Right renal cortex interstitium (tissue), 3 donors: ENCODE measurements at regions not wholly inside any gene's neighbourhood (a gene's known extent, or its start where the extent isn't known, plus 50 kb on each side); places are given as distances from the start of the nearest gene placed in this dataset.

Source experiments
- DNase-seq, 3 donors: peaks; one replicate each; pipeline ENCODE4 v3.0.0-alpha.2; 2013; ENCODE audit warnings: low read depth in 3 of 3, low spot score in 2 of 3

DNA sequence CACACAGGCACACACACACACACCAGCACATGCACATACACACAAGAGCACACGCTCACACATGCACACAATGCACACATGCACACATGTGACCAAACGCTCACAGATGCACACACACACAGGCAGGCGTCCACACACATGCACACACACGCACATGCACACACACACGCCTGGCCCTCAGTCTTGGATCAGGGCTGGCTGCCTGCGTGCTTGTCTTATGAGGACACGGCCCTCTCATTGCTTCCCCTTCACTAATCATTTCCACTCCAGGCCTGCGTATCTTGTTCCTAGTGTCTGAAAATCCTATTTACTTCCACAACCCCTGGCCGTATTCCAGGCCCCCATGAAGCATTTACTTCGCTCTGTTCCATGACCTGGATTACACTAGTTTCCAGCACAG, 740.5 kb downstream of the BRD1 start:
- DNase-seq = no peak

- DNase-seq = no peak
These were observed 741.0 kb downstream of the BRD1 start for GRCh38 chr22:49086606-49087157.

DNA sequence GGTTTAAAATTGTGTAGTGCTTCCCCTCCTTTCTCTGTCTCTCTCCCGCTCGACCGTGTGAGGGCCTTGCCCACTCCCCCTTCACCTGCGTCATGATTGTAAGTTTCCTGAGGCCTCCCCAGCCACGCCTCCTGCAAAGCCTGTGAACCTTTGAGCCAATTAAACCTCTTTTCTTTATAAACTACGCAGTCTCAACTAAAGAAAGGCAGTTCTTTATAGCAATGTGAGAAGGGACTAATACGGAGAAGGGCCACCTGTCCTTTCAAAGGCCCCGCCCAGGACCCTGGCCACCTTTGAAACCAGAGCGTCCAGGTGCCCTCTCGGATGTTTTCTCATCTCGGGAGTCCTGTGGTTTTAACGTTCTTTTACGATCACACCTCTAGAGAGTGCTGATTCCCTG, 741.5 kb downstream of the BRD1 start:
- no peak for DNase-seq

DNA sequence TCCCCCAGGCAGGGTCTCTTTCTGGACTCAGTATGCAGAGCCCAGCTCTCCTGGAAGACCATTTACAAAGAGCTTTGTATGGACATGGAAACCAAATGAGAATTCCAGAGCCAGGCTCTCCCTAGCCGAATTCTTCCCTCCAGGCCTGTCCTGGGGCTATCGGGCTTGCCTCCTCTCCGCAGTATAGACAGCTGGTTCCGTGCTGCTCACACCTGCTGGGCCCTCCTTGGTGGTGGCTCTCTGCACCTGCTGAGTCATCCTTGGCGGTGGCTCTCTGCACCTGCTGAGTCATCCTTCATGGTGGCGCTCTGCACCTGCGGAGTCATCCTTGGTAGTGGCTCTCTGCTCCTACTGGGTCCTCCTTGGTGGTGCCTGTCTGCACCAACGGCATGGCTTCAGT, 743.5 kb downstream of the BRD1 start:
- DNase-seq = no peak

GRCh38 chr22:49083607-49084006, 744.1 kb downstream of the BRD1 start:
- no peak for DNase-seq

DNA sequence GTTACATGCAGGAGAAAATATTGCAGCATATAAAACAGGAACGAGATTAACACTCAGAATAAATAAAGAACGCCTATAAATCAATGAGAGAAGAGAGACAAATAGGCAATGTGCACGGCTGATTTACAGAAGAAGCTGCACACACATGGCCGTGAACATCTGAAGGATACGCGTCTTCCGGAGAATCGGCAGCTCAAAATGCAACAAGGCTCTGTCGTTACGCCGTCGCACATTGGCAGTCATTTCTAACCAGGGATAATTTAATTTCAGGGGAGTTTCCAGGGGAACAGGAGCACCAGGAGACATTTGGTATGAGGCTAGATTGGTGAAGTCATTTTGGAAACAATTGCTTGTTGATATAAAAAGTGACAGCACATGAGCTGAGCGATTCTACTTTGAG, 745.2 kb downstream of the BRD1 start:
- no peak for DNase-seq

DNA sequence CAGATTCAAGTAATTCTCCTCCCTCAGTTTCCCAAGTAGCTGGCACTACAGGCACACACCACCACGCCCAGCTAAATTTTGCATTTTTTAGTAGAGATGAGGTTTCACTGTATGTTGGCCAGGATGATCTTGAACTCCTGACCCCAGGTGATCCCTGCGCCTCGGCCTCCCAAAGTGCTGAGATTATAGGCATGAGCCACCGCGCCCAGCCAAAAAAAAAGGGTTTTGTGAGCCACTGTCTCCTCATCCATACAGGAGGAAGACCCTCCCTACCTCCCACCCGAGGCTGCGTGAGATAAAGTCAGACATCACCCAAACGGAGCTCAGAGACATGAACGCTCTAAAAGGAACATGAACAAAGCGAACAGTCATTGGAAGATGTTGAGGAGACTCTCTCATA, 745.7 kb downstream of the BRD1 start:
- DNase-seq = no peak

GRCh38 chr22:49081261-49081666, 746.4 kb downstream of the BRD1 start:
- DNase-seq = no peak

- no peak for DNase-seq
These were observed 747.0 kb downstream of the BRD1 start for GRCh38 chr22:49080631-49081030.

DNA sequence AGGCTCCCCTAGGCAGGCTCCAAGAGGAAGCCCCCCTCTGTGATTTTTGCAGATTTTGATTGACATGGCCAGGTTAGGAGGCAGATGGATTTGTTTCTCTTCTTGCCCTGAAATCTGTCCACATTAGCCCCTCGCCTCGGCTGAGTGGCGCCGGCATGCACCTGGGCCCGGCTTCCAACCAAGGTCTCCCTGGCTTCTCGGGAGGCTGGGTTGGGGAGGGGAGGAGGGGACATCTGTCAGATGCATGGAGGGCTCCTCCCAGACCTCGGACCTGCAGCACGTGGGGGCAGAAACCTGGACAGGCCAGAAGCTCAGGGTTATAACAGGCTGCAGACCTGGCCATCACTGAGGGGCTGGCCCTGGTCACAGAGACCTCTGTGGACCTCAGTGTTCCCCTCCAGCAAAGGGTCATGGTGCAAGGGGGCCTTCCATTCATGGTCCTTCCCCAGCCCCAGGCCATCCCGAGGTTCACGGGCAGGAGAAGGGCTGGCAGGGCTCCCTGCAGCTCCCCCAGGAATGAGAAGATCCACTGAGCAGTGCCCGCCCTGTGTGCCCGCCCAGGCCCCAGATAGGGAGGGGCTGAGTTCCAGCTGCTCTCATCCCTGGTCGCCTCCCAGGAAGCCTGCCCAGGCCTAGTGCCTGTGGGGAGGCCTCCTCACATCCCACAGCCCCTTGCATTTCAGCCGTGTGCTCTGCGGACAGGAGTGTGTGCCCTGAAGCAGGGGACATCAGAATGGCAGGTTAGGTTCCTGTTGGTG, 747.8 kb downstream of the BRD1 start:
- DNase-seq = no peak

- no peak for DNase-seq
These were observed 748.5 kb downstream of the BRD1 start for GRCh38 chr22:49079027-49079725.

- no peak for DNase-seq
These were observed 749.5 kb downstream of the BRD1 start for GRCh38 chr22:49078076-49078710.

DNA sequence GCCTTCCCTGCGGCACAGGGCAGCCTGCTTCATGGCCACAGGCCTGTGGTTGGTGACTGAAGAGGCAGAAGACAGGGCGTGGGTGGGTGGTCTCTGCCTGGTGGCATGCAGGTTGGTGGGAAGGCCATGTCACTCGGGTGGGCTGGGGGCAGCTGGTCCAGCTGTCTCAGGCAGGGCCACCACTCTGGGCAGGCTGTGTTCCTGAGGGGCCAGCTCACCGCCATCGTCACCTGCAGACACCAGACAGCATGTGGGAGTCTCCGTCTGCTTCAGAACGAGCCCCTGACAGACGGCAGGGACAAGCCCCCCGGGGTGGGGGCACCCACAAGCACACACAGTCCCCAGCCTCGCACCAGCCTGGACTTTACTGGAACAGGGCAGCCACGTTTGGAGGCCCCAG, 750.1 kb downstream of the BRD1 start:
- no peak for DNase-seq

- no peak for DNase-seq
These were observed 750.7 kb downstream of the BRD1 start for GRCh38 chr22:49077036-49077393.

GRCh38 chr22:49076300-49077035, 751.2 kb downstream of the BRD1 start:
- DNase-seq = no peak

GRCh38 chr22:49075150-49075549, 752.5 kb downstream of the BRD1 start:
- no peak for DNase-seq

DNA sequence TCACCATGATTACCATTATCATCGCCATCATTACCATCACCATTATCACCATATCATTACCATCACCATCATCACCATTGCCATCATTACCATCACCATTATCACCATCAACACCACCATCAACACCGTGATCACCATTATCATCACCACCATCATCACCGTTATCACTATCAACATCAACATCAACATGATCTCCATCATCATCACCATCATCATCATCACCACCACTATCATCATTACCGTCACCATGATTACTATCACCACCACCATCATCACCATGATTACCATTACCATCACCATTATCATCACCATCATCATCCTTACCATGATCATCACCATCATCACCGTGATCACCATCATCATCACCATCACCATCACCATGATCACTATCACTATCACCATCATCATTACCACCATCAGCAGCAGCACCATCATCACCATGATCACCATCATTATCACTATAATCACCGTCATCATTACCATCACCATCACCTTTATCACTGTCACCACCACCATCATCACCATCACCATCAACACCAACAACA, 753.7 kb downstream of the BRD1 start:
- DNase-seq = no peak

- no peak for DNase-seq
These were observed 754.6 kb downstream of the BRD1 start for GRCh38 chr22:49072996-49073645.

DNA sequence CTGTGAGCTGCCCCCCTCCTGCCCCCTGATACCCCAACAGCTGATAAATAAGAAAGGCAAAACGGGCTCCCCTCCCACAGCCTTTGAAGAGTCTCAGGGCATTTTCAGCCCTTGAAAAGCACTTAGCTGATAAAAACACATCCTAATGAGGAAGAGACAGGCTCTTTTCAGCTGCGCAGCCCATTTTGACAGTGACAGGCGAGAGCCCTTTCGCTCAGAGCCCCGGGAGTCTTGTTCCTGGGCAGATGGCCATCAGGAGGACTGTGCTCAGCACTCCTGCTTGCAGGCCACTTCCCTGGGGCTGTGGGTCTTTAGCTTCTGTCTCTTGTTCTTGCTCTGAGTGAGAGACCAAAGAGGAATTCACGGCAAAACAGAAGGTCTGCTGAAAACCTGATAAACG, 757.2 kb downstream of the BRD1 start:
- DNase-seq = no peak

- DNase-seq = no peak
These were observed 758.7 kb downstream of the BRD1 start for GRCh38 chr22:49068861-49069500.
